ENCODE measurements at regions not wholly inside any gene's neighbourhood (a gene's known extent, or its start where the extent isn't known, plus 50 kb on each side); places are given as distances from the start of the nearest gene placed in this dataset.

GRCh38 chr5:133868946-133869518 is 99.4 kb downstream of the C5orf15 start:
- intact Hi-C loops (cut with DNase I; ENCODE audit: low total_unique reads), result no loop called here
- Histone ChIP-seq H3K4me1 (no peaks in the 10 kb centered on the region), H3K27ac (no peak overlapping the region), H3K36me3 (no peaks in the 10 kb centered on the region), H3K9me3 (no peaks in the 10 kb centered on the region), H3K4me3 (no peak overlapping the region), H3K27me3 (no peaks in the 10 kb centered on the region)
- TF ChIP-seq POLR2A (IDR thresholded peaks at IDR 0.05) (no peak), CTCF (IDR thresholded peaks at IDR 0.05) (peak; percentile 51 to 64 (median 57))
- peak; percentile 37 to 63 for DNase-seq

GRCh38 chr5:133867851-133868545 is 100.4 kb downstream of the C5orf15 start:
- H3K36me3 ChIP-seq, result no peaks in the 10 kb centered on the region
- no peaks in the 10 kb centered on the region for H3K27me3 ChIP-seq
- no peak for DNase-seq
- no peak overlapping the region for H3K27ac ChIP-seq
- TF ChIP-seq CTCF (IDR thresholded peaks at IDR 0.05) (no peak), POLR2A (IDR thresholded peaks at IDR 0.05) (no peak)
- intact Hi-C loops (cut with DNase I; ENCODE audit: low total_unique reads), result no loop called here
- no peak overlapping the region for H3K4me3 ChIP-seq
- no peaks in the 10 kb centered on the region for H3K4me1 ChIP-seq
- no peaks in the 10 kb centered on the region for H3K9me3 ChIP-seq

GRCh38 chr5:133867341-133867740 is 101.1 kb downstream of the C5orf15 start:
- intact Hi-C loops (cut with DNase I; ENCODE audit: low total_unique reads), result no loop called here
- TF ChIP-seq POLR2A (IDR thresholded peaks at IDR 0.05) (no peak), CTCF (IDR thresholded peaks at IDR 0.05) (no peak)
- H3K9me3 ChIP-seq, result no peaks in the 10 kb centered on the region
- H3K4me1 ChIP-seq, result no peaks in the 10 kb centered on the region
- no peaks in the 10 kb centered on the region for H3K36me3 ChIP-seq
- no peak for DNase-seq
- no peaks in the 10 kb centered on the region for H3K27me3 ChIP-seq
- no peak overlapping the region for H3K4me3 ChIP-seq
- H3K27ac ChIP-seq, result no peak overlapping the region

GRCh38 chr5:133866903-133867245 is 101.6 kb downstream of the C5orf15 start:
- intact Hi-C loops (cut with DNase I; ENCODE audit: low total_unique reads), result no loop called here
- Histone ChIP-seq H3K36me3 (no peaks in the 10 kb centered on the region), H3K9me3 (no peaks in the 10 kb centered on the region), H3K27ac (no peak overlapping the region), H3K4me3 (no peak overlapping the region), H3K27me3 (no peaks in the 10 kb centered on the region), H3K4me1 (no peaks in the 10 kb centered on the region)
- no peak for DNase-seq
- TF ChIP-seq CTCF (IDR thresholded peaks at IDR 0.05) (no peak), POLR2A (IDR thresholded peaks at IDR 0.05) (no peak)

GRCh38 chr5:133866160-133866902 is 102.1 kb downstream of the C5orf15 start:
- H3K27me3 ChIP-seq, result no peaks in the 10 kb centered on the region
- no peak overlapping the region for H3K27ac ChIP-seq
- TF ChIP-seq CTCF (IDR thresholded peaks at IDR 0.05) (no peak), POLR2A (IDR thresholded peaks at IDR 0.05) (no peak)
- no peaks in the 10 kb centered on the region for H3K9me3 ChIP-seq
- no peaks in the 10 kb centered on the region for H3K4me1 ChIP-seq
- no peaks in the 10 kb centered on the region for H3K36me3 ChIP-seq
- intact Hi-C loops (cut with DNase I; ENCODE audit: low total_unique reads), result no loop called here
- H3K4me3 ChIP-seq, result no peak overlapping the region
- DNase-seq, result no peak

Data from uterus (tissue), 3 donors.